ENCODE measurements at regions not wholly inside any gene's neighbourhood (a gene's known extent, or its start where the extent isn't known, plus 50 kb on each side); places are given as distances from the start of the nearest gene placed in this dataset.

GRCh38 chr13:26831336-26831908 lies 70.8 kb upstream of the GPR12 start:
- 73% methylated on average over 5 of the region's 6 CpGs for WGBS
- no peak overlapping the region for H2BK120ac ChIP-seq (ENCODE audit: low read depth, low read length)

DNA sequence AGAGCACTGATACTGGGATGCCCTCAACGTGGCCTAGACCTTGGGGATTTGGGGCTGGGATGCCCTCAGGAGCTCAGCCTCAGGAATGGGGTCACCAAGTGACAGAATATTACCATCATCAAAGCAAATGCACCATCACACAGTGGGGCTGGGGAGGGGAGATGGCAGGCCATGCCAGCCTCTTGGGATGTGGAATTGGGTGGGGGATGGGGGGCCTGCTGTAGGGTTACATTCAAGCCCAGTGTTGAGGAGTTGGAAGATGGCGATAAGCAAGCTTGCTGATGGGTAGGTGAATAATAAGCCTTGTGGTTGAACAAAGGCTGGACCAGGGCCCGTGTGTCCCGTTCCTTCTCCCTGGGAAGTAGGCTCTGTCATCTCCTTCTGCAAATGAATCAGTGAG lies 69.1 kb upstream of the GPR12 start:
- Histone ChIP-seq H2BK15ac (ENCODE audit: low read depth, poor library complexity, severe bottlenecking) (no peak overlapping the region), H3K27me3 (ENCODE audit: control insufficient read depth in 1 of 2, insufficient read depth in 1 of 2, low read length in 2 of 2) (peaks cover 0 to 3% of the 10 kb centered on the region in 2 experiments), H2AK5ac (ENCODE audit: low read length, severe bottlenecking) (no peak overlapping the region), H4K8ac (ENCODE audit: low read length) (no peak overlapping the region), H3K4me3 (ENCODE audit: insufficient read depth in 1 of 2, low read depth in 1 of 2, low read length in 2 of 2) (no peak overlapping the region), H3K4me1 (ENCODE audit: control insufficient read depth, insufficient read depth, low read depth, low read length) (no peaks in the 10 kb centered on the region), H3K27ac (ENCODE audit: low read length, poor library complexity, severe bottlenecking) (no peak overlapping the region), H3K14ac (ENCODE audit: low read length in 2 of 2) (no peak overlapping the region), H3K23ac (ENCODE audit: low read length in 2 of 2) (no peak overlapping the region), H3K9me3 (ENCODE audit: control insufficient read depth, low read length) (no peaks in the 10 kb centered on the region), H3K18ac (ENCODE audit: low read depth in 1 of 2, low read length in 2 of 2) (no peak overlapping the region), H2BK5ac (ENCODE audit: low read depth, low read length, poor library complexity, severe bottlenecking) (no peak overlapping the region), H4K91ac (ENCODE audit: low read length) (no peak overlapping the region), H3K4ac (ENCODE audit: low read depth in 1 of 2, low read length in 2 of 2) (no peak overlapping the region), H2BK120ac (ENCODE audit: low read depth, low read length) (no peak overlapping the region), H3K4me2 (ENCODE audit: low read length, poor library complexity, severe bottlenecking) (no peak overlapping the region), H2AFZ (ENCODE audit: low read depth, low read length) (no peak overlapping the region), H3K9ac (ENCODE audit: low read length) (no peak overlapping the region), H3K36me3 (ENCODE audit: control insufficient read depth in 1 of 2, insufficient read depth in 2 of 2, low read depth in 1 of 2, low read length in 2 of 2) (no peaks in the 10 kb centered on the region), H3K79me1 (replicated peaks; ENCODE audit: low read length, poor library complexity, severe bottlenecking) (no peaks in the 10 kb centered on the region), H2BK12ac (ENCODE audit: low read length in 2 of 2) (no peak overlapping the region)
- no peak for DNase-seq
- 86% methylated on average over 3 of the region's 4 CpGs for WGBS

More at GRCh38 chr13:26831336-26831908, 70.8 kb upstream of the GPR12 start:
- Histone ChIP-seq H4K8ac (ENCODE audit: low read length) (no peak overlapping the region), H3K4me2 (ENCODE audit: low read length, poor library complexity, severe bottlenecking) (no peak overlapping the region), H3K4me3 (ENCODE audit: insufficient read depth in 1 of 2, low read depth in 1 of 2, low read length in 2 of 2) (no peak overlapping the region), H2BK12ac (ENCODE audit: low read length in 2 of 2) (no peak overlapping the region), H3K23ac (ENCODE audit: low read length in 2 of 2) (no peak overlapping the region), H3K9me3 (ENCODE audit: control insufficient read depth, low read length) (no peaks in the 10 kb centered on the region), H2BK15ac (ENCODE audit: low read depth, poor library complexity, severe bottlenecking) (no peak overlapping the region), H3K9ac (ENCODE audit: low read length) (no peak overlapping the region), H3K27ac (ENCODE audit: low read length, poor library complexity, severe bottlenecking) (no peak overlapping the region), H3K79me1 (replicated peaks; ENCODE audit: low read length, poor library complexity, severe bottlenecking) (no peaks in the 10 kb centered on the region), H3K14ac (ENCODE audit: low read length in 2 of 2) (no peak overlapping the region), H2BK5ac (ENCODE audit: low read depth, low read length, poor library complexity, severe bottlenecking) (no peak overlapping the region), H2AFZ (ENCODE audit: low read depth, low read length) (no peak overlapping the region), H4K91ac (ENCODE audit: low read length) (no peak overlapping the region), H3K4ac (ENCODE audit: low read depth in 1 of 2, low read length in 2 of 2) (no peak overlapping the region), H3K4me1 (ENCODE audit: control insufficient read depth, insufficient read depth, low read depth, low read length) (no peaks in the 10 kb centered on the region), H2AK5ac (ENCODE audit: low read length, severe bottlenecking) (no peak overlapping the region), H3K27me3 (ENCODE audit: control insufficient read depth in 1 of 2, insufficient read depth in 1 of 2, low read length in 2 of 2) (peaks cover 0 to 6% of the 10 kb centered on the region in 2 experiments), H3K36me3 (ENCODE audit: control insufficient read depth in 1 of 2, insufficient read depth in 2 of 2, low read depth in 1 of 2, low read length in 2 of 2) (no peaks in the 10 kb centered on the region), H3K18ac (ENCODE audit: low read depth in 1 of 2, low read length in 2 of 2) (no peak overlapping the region)
- DNase-seq = no peak

- no peak overlapping the region for H3K14ac ChIP-seq (ENCODE audit: low read length in 2 of 2)
- H3K79me1 ChIP-seq (replicated peaks; ENCODE audit: low read length, poor library complexity, severe bottlenecking) = no peaks in the 10 kb centered on the region
- H2BK120ac ChIP-seq (ENCODE audit: low read depth, low read length) = no peak overlapping the region
- H4K8ac ChIP-seq (ENCODE audit: low read length) = no peak overlapping the region
- no peaks in the 10 kb centered on the region for H3K9me3 ChIP-seq (ENCODE audit: control insufficient read depth, low read length)
- H3K4ac ChIP-seq (ENCODE audit: low read depth in 1 of 2, low read length in 2 of 2) = no peak overlapping the region
- H3K4me1 ChIP-seq (ENCODE audit: control insufficient read depth, insufficient read depth, low read depth, low read length) = no peaks in the 10 kb centered on the region
- no peak overlapping the region for H2BK15ac ChIP-seq (ENCODE audit: low read depth, poor library complexity, severe bottlenecking)
- no peak overlapping the region for H3K9ac ChIP-seq (ENCODE audit: low read length)
- H3K36me3 ChIP-seq (ENCODE audit: control insufficient read depth in 1 of 2, insufficient read depth in 2 of 2, low read depth in 1 of 2, low read length in 2 of 2) = no peaks in the 10 kb centered on the region
- H3K4me3 ChIP-seq (ENCODE audit: insufficient read depth in 1 of 2, low read depth in 1 of 2, low read length in 2 of 2) = no peak overlapping the region
- H4K91ac ChIP-seq (ENCODE audit: low read length) = no peak overlapping the region
- no peak overlapping the region for H3K23ac ChIP-seq (ENCODE audit: low read length in 2 of 2)
- WGBS = 72% methylated on average over 1 of the region's 1 CpG
- no peak overlapping the region for H2AK5ac ChIP-seq (ENCODE audit: low read length, severe bottlenecking)
- no peak overlapping the region for H3K4me2 ChIP-seq (ENCODE audit: low read length, poor library complexity, severe bottlenecking)
- H2BK12ac ChIP-seq (ENCODE audit: low read length in 2 of 2) = no peak overlapping the region
- no peak overlapping the region for H3K18ac ChIP-seq (ENCODE audit: low read depth in 1 of 2, low read length in 2 of 2)
- H3K27me3 ChIP-seq (ENCODE audit: control insufficient read depth in 1 of 2, insufficient read depth in 1 of 2, low read length in 2 of 2) = peaks cover 13 to 19% of the 10 kb centered on the region in 2 experiments
- no peak overlapping the region for H2BK5ac ChIP-seq (ENCODE audit: low read depth, low read length, poor library complexity, severe bottlenecking)
- no peak overlapping the region for H3K27ac ChIP-seq (ENCODE audit: low read length, poor library complexity, severe bottlenecking)
- H2AFZ ChIP-seq (ENCODE audit: low read depth, low read length) = no peak overlapping the region
- DNase-seq = no peak
Measured at GRCh38 chr13:26824581-26824980, 64.0 kb upstream of the GPR12 start.

GRCh38 chr13:26822146-26822545 lies 61.6 kb upstream of the GPR12 start:
- Histone ChIP-seq H2BK12ac (ENCODE audit: low read length in 2 of 2) (no peak overlapping the region), H3K9me3 (ENCODE audit: control insufficient read depth, low read length) (no peaks in the 10 kb centered on the region), H2BK120ac (ENCODE audit: low read depth, low read length) (no peak overlapping the region), H3K18ac (ENCODE audit: low read depth in 1 of 2, low read length in 2 of 2) (no peak overlapping the region), H3K4me3 (ENCODE audit: insufficient read depth in 1 of 2, low read depth in 1 of 2, low read length in 2 of 2) (no peak overlapping the region), H3K36me3 (ENCODE audit: control insufficient read depth in 1 of 2, insufficient read depth in 2 of 2, low read depth in 1 of 2, low read length in 2 of 2) (no peaks in the 10 kb centered on the region), H3K79me1 (replicated peaks; ENCODE audit: low read length, poor library complexity, severe bottlenecking) (no peaks in the 10 kb centered on the region), H3K4me2 (ENCODE audit: low read length, poor library complexity, severe bottlenecking) (no peak overlapping the region), H3K4me1 (ENCODE audit: control insufficient read depth, insufficient read depth, low read depth, low read length) (no peaks in the 10 kb centered on the region), H4K91ac (ENCODE audit: low read length) (no peak overlapping the region), H2BK5ac (ENCODE audit: low read depth, low read length, poor library complexity, severe bottlenecking) (no peak overlapping the region), H3K14ac (ENCODE audit: low read length in 2 of 2) (no peak overlapping the region), H3K27me3 (ENCODE audit: control insufficient read depth in 1 of 2, insufficient read depth in 1 of 2, low read length in 2 of 2) (peaks cover 17 to 19% of the 10 kb centered on the region in 2 experiments), H2AK5ac (ENCODE audit: low read length, severe bottlenecking) (no peak overlapping the region), H4K8ac (ENCODE audit: low read length) (no peak overlapping the region), H3K9ac (ENCODE audit: low read length) (no peak overlapping the region), H2AFZ (ENCODE audit: low read depth, low read length) (no peak overlapping the region), H3K23ac (ENCODE audit: low read length in 2 of 2) (no peak overlapping the region), H2BK15ac (ENCODE audit: low read depth, poor library complexity, severe bottlenecking) (no peak overlapping the region), H3K4ac (ENCODE audit: low read depth in 1 of 2, low read length in 2 of 2) (no peak overlapping the region), H3K27ac (ENCODE audit: low read length, poor library complexity, severe bottlenecking) (no peak overlapping the region)
- DNase-seq = no peak
